GM04504 (cell line): ENCODE measurements at regions not wholly inside any gene's neighbourhood (a gene's known extent, or its start where the extent isn't known, plus 50 kb on each side); places are given as distances from the start of the nearest gene placed in this dataset.
A peak's percentile ranks its signal among the peaks of the same experiment; 100 is the strongest.

Experiments used
- DNase-seq: peaks from one replicate; pipeline ENCODE4 v3.0.0-alpha.2; 2012; ENCODE audit warnings: low read depth

GRCh38 chr10:29113616-29113945, 175.3 kb upstream of the LYZL1 start:
- no peak for DNase-seq

DNA sequence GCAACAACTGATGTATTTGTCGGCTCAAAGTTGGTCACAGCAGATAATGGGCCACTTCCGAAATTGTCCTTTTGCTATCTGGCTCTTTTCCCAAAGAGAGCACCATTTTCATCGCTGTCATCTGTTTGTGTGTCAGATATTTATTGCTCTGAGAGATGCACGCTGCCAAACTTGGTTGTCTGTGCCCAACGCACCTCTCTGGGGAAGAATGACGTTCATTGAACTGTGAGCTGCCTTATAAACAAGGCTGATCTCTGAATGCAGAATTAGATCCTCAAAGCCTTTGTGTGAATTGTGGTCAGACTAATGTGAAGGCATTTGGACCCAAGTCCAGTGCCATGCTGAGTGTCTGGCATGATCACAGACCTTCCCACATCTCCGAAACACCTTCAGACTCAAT, 174.7 kb upstream of the LYZL1 start:
- DNase-seq: no peak

- DNase-seq: no peak
Observed at GRCh38 chr10:29117781-29118180, 171.1 kb upstream of the LYZL1 start.

GRCh38 chr10:29119374-29119773, 169.5 kb upstream of the LYZL1 start:
- no peak for DNase-seq

DNA sequence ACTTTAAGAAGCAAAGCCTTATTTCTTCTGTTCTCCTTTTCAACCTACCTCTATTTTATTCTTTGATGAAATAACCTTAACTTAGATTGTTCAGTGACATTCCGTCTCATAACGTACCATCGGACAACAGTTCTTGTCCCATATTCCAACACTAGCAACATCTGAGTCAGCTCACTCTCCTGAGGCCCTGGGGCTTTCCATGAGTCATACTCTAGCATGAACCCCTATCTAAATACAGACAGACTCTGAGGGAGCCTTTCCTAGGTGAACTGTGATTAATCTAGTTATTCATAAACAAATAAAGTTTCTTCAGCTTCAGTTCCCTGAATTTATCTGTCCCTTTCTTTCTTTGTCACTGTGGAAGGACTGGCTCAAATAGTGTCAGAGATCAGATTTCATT, 168.7 kb upstream of the LYZL1 start:
- no peak for DNase-seq

DNA sequence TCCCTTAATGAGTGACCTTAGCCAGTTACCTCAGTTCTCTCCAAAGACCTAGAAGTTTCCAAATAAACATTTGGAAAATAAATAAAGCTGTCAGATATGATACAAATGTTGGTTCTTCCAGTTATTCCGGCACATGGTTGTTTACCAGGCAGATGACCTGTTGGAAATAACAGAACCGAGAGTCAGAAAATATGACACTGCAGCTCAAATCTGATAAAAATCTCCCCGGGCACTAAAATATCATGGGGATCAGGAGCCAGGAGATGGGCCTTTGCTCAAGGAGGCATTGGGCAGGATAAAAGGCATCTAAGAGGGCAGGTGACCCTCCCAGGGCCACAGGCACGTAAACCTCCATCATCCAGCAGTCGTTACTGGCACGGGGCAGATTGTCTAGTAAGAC, 164.0 kb upstream of the LYZL1 start:
- DNase-seq: no peak

DNA sequence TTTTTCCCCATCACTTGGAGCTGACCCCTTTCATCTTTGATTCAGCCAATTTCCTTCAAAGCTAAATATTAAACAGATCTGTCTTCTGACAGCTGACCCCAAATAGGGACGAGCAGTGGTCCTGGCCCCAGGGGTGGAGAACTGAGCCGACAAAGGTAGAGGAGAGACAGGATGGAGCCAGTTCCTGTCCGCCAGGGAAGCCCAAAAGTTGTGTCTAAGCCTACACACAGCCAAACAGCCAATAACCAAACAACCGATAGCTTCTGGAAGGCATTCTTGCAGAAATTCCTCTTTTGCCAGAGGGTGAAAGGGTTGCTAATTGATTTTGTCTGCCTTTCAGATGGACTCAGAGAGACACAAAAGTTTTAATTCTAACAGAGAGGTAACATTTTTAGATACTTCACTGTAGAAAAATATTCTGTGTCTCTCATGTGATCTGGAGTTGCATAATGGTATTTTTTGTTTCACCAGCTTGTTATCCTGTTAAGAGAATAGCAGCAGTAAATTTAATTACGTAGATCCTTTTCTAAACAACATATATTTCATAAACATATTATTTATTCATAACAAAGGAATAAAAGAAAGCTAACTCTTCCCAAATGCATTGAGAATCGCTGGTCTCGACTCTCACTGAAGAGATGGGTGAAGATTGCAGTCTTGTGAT, 161.7 kb upstream of the LYZL1 start:
- no peak for DNase-seq

DNA sequence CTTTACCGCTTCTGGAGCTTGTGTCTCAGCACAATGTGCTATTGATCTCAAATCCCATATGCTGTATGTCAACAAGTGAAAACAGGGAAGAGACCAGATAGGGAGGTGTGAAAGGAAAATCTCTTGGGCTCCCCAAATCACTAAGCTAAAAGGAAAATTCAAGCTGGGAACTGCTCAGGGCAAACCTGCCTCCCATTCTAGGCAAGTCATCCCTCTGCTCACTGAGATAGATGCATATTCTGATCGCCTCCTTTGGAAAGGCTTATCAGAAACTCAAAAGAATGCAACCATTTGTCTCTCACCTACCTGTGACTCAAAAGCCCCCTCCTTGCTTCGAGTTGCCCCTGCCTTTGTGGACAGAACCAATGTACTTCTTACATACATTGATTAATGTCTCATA, 161.1 kb upstream of the LYZL1 start:
- DNase-seq: no peak

GRCh38 chr10:29130190-29130673, 158.6 kb upstream of the LYZL1 start:
- DNase-seq: no peak

- no peak for DNase-seq
Observed at GRCh38 chr10:29131952-29132547, 156.8 kb upstream of the LYZL1 start.

GRCh38 chr10:29132551-29133111, 156.2 kb upstream of the LYZL1 start:
- no peak for DNase-seq

- DNase-seq: no peak
Observed at GRCh38 chr10:29135337-29135736, 153.5 kb upstream of the LYZL1 start.

DNA sequence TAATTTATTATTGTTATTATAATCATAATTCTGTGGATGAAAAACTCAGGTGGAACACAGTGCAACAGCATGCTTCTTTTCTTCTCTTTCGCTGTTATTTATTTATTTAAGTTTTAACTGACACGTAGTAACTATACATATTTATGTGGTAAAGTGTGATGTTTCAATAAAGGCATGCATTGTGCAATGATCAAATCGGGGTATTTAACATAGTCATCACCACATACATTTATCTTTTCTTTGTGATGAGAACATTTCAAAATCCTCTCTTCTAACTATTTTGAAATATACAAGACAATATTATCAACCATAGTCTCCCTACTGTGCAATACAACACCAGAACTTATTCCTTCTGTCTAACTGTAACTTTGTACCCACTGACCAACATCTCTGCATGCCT, 152.5 kb upstream of the LYZL1 start:
- no peak for DNase-seq

DNA sequence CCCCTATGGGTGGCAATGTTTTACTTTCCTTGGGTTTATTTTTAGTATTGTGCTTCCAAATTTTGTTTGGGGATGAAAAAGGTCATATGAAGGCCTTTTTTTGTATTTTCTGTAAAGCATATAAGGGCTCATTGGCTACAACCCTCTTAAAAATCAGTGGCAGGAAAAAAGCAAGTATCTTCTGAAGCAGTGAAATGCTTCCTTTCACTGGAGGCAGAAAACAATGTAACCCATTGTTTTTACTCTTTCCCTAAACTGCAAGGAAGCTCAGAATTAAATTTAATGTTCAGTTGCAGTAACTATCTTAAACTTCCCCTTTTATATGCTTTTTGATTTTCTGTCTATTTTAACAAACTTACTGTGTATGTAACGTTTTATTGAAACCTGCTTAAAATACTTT, 148.7 kb upstream of the LYZL1 start:
- no peak for DNase-seq

DNA sequence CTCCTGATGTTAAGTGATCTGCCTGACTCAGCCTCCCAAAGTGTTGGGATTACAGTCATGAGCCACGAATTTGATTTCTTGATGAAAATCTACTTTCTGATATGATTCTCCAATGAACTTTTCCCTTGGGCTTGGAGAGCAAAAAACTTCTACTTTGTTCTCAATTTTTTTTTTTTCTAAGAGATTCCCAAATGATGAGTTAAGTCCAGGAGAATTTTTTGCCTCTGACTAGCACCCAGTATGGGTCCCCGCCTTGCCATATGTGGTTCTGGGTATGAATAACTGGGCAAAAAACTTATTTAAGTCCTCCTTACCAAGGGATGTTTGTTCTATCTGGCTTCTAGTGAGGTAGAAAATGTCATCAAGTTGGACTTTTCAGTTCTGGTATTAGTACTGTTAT, 147.9 kb upstream of the LYZL1 start:
- DNase-seq: peak; percentile 64

- no peak for DNase-seq
Observed at GRCh38 chr10:29141761-29142160, 147.1 kb upstream of the LYZL1 start.

GRCh38 chr10:29142516-29143314, 146.2 kb upstream of the LYZL1 start:
- DNase-seq: no peak

- DNase-seq: no peak
Observed at GRCh38 chr10:29144126-29144525, 144.7 kb upstream of the LYZL1 start.

DNA sequence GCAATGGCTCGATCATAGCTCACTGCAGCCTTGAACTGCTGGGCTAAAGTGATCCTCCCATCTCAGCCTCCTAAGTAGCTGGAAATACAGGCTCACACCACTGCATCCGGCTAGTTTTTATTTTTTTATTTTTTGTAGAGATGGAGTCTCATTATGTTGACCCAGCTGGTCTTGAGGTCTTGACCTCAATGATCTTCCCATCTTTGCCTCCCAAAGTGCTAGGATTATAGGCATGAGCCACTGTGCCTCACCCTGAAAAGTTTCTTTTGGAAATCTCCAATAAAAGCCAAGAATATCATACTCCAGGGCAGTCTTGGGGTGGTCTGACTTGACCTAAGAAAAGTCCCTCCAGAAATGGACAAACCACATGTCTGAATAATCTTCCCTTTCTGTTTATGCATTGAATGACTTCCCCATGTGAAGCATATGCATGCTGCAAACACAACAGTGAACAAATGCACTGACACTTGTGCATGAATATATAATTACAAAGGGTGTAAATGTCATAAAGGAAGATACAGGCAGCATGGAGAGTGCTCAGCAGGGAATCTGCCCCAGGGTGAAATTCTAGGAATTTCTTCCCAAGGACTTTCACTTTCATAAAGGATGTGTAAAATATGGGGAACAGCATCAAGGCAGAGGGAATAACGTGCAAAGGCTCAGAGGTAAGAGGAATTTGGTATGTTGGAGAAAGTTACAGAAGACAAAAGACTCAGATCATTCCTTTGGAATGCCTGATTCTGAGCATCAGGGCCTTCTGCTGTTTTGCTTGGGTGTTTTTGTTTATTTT, 142.4 kb upstream of the LYZL1 start:
- DNase-seq: no peak

DNA sequence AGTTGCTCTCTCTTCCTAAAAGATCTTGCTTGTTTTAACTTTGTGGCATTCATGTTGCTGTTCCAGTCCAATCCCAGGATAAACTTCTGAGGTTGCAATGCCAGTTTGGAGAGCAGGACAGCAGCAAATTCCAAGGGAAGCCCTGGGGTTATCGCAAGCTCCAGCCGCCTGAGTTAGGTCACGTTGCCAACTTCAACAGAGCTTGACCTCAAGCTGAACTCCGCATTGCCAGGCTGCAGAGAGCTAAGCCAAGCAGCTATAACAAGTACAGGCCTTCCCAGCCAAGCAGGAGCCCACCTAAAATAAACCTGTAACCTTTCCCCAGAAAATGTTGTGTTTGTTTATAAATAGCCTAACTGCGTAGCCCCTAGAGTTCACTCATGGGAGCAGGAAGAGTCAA, 138.9 kb upstream of the LYZL1 start:
- no peak for DNase-seq

- DNase-seq: no peak
Observed at GRCh38 chr10:29151005-29151404, 137.9 kb upstream of the LYZL1 start.

DNA sequence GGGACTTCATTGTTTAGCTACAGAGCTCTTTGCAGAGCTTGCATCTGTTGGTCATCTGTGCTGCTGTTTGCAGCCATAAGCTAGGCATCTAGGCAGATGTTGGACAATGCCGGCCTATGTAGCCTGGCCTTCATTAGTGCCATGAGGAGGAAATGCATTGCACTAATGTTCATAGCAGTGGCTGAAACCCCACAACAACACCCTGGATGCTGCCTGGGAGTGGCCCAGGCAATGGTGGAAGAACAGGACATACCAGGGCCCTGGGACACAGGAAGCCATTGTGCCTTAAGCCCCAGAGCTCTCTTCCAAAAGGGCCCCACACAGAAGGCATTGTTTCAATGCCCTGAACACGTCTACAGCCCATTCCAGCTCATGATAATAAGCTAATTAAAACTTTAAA, 131.5 kb upstream of the LYZL1 start:
- no peak for DNase-seq
